AG04449 (cell line): ENCODE measurements at regions not wholly inside any gene's neighbourhood (a gene's known extent, or its start where the extent isn't known, plus 50 kb on each side); places are given as distances from the start of the nearest gene placed in this dataset.

Experiments
- CTCF ChIA-PET: fragments of 350-600 bp; formaldehyde crosslinking; extraction: SDS; loops from one replicate; lab custom pipeline; 2021; ENCODE audit warnings: antibody characterized with exemption; lab: Yijun Ruan, JAX
- POLR2A ChIA-PET: fragments of 400-600, 350-600 bp; formaldehyde crosslinking; extraction: SDS; loops from one replicate; lab custom pipeline; 2020; ENCODE audit warnings: antibody characterized with exemption, inconsistent platforms; lab: Yijun Ruan, JAX
- DNase-seq: peaks from one replicate; pipeline ENCODE4 v3.0.0-alpha.2; 2010; ENCODE audit warnings: low read depth, low spot score
- H3K4me3 ChIP-seq: 2 replicates; pipeline ENCODE4 v1.5.1; 2011; ENCODE audit warnings: low read depth, mild to moderate bottlenecking, control low read depth, low read length
- CTCF ChIP-seq: IDR thresholded peaks from one replicate; pipeline ENCODE4 v1.5.1; 2011; ENCODE audit warnings: mild to moderate bottlenecking, moderate library complexity, low read length, control low read depth, inconsistent platforms; ENCODE audit not compliant: insufficient read depth; ENCODE audit errors: missing control alignments

GRCh38 chr3:117003501-117003900 lies 293.9 kb downstream of the TUSC7 start:
- no peak overlapping the region for H3K4me3 ChIP-seq
- DNase-seq = no peak
- CTCF ChIA-PET = interaction anchor here (1.5 kb wide), 1 partner anchor 10 kb away, joined by 3 read pairs; no protein-coding TSS in a partner anchor
- TF ChIP-seq CTCF = no peak
- POLR2A ChIA-PET = no interaction called here

- POLR2A ChIA-PET = no interaction called here
- no peak for TF ChIP-seq CTCF
- no peak overlapping the region for H3K4me3 ChIP-seq
- no peak for DNase-seq
- CTCF ChIA-PET = interaction anchor here (1.2 kb wide), 1 partner anchor 14 kb away, joined by 5 read pairs; no protein-coding TSS in a partner anchor
Measured at GRCh38 chr3:117005274-117005673, 295.7 kb downstream of the TUSC7 start.

- TF ChIP-seq CTCF = no peak
- no peak overlapping the region for H3K4me3 ChIP-seq
- ChIA-PET POLR2A (no interaction called here), CTCF (interaction anchor here (1.2 kb wide), 1 partner anchor 13 kb away, joined by 5 read pairs; no protein-coding TSS in a partner anchor)
- no peak for DNase-seq
Measured at GRCh38 chr3:117005911-117006522, 296.4 kb downstream of the TUSC7 start.

- ChIA-PET POLR2A (no interaction called here), CTCF (interaction anchor here (1.8 to 2.0 kb wide), 2 partner anchors 9 to 11 kb away, joined by 5 to 6 read pairs; no protein-coding TSS in a partner anchor)
- TF ChIP-seq CTCF = no peak
- DNase-seq = no peak
- H3K4me3 ChIP-seq = no peak overlapping the region
Measured at GRCh38 chr3:117010318-117010717, 300.7 kb downstream of the TUSC7 start.

- ChIA-PET POLR2A (no interaction called here), CTCF (interaction anchor here (2.0 kb wide), 1 partner anchor 9 kb away, joined by 6 read pairs; no protein-coding TSS in a partner anchor)
- no peak overlapping the region for H3K4me3 ChIP-seq
- DNase-seq = no peak
- TF ChIP-seq CTCF = no peak
Measured at GRCh38 chr3:117011687-117012250, 302.2 kb downstream of the TUSC7 start.

GRCh38 chr3:117016378-117016777 lies 306.8 kb downstream of the TUSC7 start:
- CTCF ChIA-PET = interaction anchor here (0.9 to 4.2 kb wide), 4 partner anchors 10 to 509 kb away, joined by 3 to 30 read pairs (median 4); no protein-coding TSS in a partner anchor
- TF ChIP-seq CTCF = no peak
- POLR2A ChIA-PET = no interaction called here
- no peak overlapping the region for H3K4me3 ChIP-seq
- no peak for DNase-seq
